ENCODE measurements at regions not wholly inside any gene's neighbourhood (a gene's known extent, or its start where the extent isn't known, plus 50 kb on each side); places are given as distances from the start of the nearest gene placed in this dataset.
"Not testable (repeated sequence)": the region's sequence is repeated elsewhere in the genome, so short reads cannot be mapped to it uniquely, and the experiment has no call there.

DNA sequence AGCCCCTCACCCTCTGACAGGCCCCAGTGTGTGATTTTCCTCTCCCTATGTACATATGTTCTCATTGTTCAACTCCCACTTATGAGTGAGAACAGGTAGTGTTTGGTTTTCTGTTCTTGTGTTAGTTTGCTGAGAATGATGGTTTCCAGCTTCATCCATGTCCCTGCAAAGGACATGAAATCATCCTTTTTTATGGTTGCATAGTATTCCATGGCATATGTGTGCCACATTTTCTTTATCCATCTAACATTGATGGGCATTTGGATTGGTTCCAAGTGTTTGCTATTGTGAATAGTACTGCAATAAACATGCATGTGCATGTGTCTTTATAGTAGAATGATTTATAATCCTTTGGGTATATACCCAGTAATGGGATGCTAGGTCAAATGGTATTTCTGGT lies 223.7 kb upstream of the VLDLR start:
- TF ChIP-seq, protein P1, sequence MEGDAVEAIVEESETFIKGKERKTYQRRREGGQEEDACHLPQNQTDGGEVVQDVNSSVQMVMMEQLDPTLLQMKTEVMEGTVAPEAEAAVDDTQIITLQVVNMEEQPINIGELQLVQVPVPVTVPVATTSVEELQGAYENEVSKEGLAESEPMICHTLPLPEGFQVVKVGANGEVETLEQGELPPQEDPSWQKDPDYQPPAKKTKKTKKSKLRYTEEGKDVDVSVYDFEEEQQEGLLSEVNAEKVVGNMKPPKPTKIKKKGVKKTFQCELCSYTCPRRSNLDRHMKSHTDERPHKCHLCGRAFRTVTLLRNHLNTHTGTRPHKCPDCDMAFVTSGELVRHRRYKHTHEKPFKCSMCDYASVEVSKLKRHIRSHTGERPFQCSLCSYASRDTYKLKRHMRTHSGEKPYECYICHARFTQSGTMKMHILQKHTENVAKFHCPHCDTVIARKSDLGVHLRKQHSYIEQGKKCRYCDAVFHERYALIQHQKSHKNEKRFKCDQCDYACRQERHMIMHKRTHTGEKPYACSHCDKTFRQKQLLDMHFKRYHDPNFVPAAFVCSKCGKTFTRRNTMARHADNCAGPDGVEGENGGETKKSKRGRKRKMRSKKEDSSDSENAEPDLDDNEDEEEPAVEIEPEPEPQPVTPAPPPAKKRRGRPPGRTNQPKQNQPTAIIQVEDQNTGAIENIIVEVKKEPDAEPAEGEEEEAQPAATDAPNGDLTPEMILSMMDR (conservative IDR thresholded peaks at IDR 0.05; ENCODE audit: low read length): not testable (repeated sequence)
- TF ChIP-seq EZH2phosphoT487 (IDR thresholded peaks at IDR 0.05; ENCODE audit: borderline replicate concordance): not testable (repeated sequence)

Data from Loucy (cell line).